ENCODE measurements at regions not wholly inside any gene's neighbourhood (a gene's known extent, or its start where the extent isn't known, plus 50 kb on each side); places are given as distances from the start of the nearest gene placed in this dataset.

DNA sequence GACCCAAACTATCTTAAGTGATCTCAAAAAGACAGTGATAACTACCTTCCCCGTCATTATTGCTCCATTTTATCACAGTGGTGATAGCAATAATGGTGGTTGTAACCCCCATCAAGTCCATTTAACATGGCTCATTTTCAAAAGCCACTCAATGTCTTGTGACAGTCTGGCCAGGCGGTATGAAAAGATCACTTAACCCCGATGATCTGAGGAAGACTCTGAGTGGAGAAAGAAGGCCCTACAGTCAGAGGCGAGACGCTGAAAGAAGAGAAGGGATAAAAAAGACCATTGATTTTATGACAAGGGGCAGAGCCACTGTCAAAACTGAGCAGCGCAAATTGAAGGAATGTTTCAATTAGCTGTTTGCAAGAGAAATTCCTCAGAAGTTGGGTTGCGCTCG is 417.2 kb upstream of the PBX1 start:
- no peak overlapping the region for H3K4me3 ChIP-seq
- H3K27ac ChIP-seq, result no peak overlapping the region
- no peaks in the 10 kb centered on the region for H3K4me1 ChIP-seq
- H3K9me3 ChIP-seq, result no peaks in the 10 kb centered on the region
- no peaks in the 10 kb centered on the region for H3K27me3 ChIP-seq
- no peak for DNase-seq (ENCODE audit: low spot score in 2 of 2)
- intact Hi-C loops (cut with DNase I; ENCODE audit: low total_unique reads), result no loop called here
- H3K36me3 ChIP-seq, result no peaks in the 10 kb centered on the region
- TF ChIP-seq, protein P1, sequence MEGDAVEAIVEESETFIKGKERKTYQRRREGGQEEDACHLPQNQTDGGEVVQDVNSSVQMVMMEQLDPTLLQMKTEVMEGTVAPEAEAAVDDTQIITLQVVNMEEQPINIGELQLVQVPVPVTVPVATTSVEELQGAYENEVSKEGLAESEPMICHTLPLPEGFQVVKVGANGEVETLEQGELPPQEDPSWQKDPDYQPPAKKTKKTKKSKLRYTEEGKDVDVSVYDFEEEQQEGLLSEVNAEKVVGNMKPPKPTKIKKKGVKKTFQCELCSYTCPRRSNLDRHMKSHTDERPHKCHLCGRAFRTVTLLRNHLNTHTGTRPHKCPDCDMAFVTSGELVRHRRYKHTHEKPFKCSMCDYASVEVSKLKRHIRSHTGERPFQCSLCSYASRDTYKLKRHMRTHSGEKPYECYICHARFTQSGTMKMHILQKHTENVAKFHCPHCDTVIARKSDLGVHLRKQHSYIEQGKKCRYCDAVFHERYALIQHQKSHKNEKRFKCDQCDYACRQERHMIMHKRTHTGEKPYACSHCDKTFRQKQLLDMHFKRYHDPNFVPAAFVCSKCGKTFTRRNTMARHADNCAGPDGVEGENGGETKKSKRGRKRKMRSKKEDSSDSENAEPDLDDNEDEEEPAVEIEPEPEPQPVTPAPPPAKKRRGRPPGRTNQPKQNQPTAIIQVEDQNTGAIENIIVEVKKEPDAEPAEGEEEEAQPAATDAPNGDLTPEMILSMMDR (IDR thresholded peaks at IDR 0.05), result no peak
- no peak for TF ChIP-seq POLR2A (IDR thresholded peaks at IDR 0.05)
- TF ChIP-seq POLR2AphosphoS5 (IDR thresholded peaks at IDR 0.05), result no peak

DNA sequence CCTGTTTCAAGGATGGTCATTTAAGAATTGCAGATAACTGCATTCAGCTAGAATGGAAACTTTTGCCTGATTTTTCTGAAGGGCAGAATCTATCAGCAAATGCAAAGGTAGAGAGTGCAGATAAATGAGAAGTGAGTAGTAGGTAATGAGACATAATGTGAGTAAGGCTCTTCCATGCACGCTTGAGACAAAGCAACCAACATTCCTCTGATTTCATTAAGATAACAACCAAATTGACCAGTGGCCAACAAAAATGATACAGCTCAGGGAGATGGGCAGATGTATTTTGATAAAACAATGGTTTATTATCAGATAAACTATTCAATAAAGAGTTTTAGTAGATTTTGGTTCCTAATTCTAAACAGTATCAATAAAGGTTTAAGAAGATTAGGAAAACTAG is 404.4 kb upstream of the PBX1 start:
- no peaks in the 10 kb centered on the region for H3K27me3 ChIP-seq
- no peak overlapping the region for H3K27ac ChIP-seq
- TF ChIP-seq, protein P1 (IDR thresholded peaks at IDR 0.05), result no peak
- TF ChIP-seq POLR2A (IDR thresholded peaks at IDR 0.05) (no peak), POLR2AphosphoS5 (IDR thresholded peaks at IDR 0.05) (no peak)
- no peak overlapping the region for H3K4me3 ChIP-seq
- H3K36me3 ChIP-seq, result no peaks in the 10 kb centered on the region
- intact Hi-C loops (cut with DNase I; ENCODE audit: low total_unique reads), result no loop called here
- no peak for DNase-seq (ENCODE audit: low spot score in 2 of 2)
- H3K9me3 ChIP-seq, result peaks cover 0 to 8% of the 10 kb centered on the region in 2 donors
- H3K4me1 ChIP-seq, result no peaks in the 10 kb centered on the region

DNA sequence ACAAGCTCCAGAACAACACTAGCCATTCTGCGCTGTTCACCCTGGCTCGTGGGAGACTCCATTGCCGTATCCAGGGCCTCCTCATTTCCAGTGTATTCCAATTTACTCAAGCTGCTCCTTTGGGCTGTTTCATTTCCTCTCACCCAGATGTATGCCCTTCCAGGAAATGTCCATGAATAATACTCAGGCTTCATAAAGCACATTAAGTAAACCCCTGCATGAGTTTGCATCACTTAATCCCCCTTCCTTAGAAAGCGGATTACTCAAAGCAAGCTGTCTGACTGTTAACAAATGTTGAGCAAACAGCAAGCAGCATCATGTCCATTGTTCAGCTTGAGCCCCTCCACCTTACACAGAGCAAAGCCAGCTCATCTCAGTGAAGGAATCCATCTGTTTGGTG is 403.6 kb upstream of the PBX1 start:
- no peaks in the 10 kb centered on the region for H3K27me3 ChIP-seq
- H3K36me3 ChIP-seq, result no peaks in the 10 kb centered on the region
- no peak overlapping the region for H3K4me3 ChIP-seq
- no peak for TF ChIP-seq POLR2A (IDR thresholded peaks at IDR 0.05)
- TF ChIP-seq, protein P1 (IDR thresholded peaks at IDR 0.05), result no peak
- TF ChIP-seq POLR2AphosphoS5 (IDR thresholded peaks at IDR 0.05), result no peak
- intact Hi-C loops (cut with DNase I; ENCODE audit: low total_unique reads), result no loop called here
- H3K4me1 ChIP-seq, result no peaks in the 10 kb centered on the region
- H3K27ac ChIP-seq, result no peak overlapping the region
- DNase-seq (ENCODE audit: low spot score in 2 of 2), result no peak
- H3K9me3 ChIP-seq, result peaks cover 0 to 8% of the 10 kb centered on the region in 2 donors

DNA sequence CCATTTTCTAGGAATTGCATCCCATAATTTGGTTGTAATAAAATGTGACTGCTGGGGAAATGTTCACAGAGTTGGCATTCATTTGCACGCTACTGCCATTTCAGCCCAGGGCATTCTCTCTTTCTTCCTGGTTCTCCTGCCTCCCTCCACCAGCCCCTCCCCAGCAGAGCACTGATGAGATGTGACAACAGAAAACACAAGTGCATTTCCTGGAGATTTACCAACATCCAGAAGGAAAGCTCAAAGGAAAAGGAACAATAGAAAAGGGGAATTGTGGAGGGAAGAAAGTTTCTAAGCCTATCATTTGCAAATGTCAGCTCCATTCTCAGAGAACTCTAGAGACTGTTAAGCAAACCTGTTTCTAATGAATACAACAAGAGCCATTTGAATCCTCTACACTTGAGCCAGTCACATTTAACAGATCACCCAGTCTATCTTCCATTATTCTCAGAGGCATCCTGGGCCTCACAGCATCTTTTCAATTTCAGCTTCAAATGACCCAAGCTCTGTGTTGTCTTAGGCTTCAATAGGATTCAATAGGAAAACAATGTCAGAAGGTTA is 395.6 kb upstream of the PBX1 start:
- no peak overlapping the region for H3K27ac ChIP-seq

DNA sequence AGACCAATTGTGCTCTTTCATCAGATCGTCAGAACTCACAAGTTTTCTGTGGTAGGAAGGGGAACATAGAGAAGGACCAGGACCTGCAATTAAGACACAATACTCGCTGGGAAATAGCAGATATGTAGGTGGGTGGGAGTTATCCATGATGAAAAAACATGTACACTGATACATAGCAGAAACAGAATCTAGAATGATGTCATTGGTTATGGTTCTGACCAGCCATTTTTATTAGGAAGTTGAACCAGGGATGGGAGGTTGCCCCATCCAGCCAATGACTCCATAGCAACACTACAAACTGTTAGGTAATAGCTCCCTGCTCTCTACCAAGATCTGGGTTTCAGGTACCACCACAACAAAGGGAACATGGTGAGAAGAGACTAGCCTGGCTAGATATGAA is 393.5 kb upstream of the PBX1 start:
- no peaks in the 10 kb centered on the region for H3K36me3 ChIP-seq
- H3K4me3 ChIP-seq, result no peak overlapping the region
- no peaks in the 10 kb centered on the region for H3K4me1 ChIP-seq
- no peaks in the 10 kb centered on the region for H3K27me3 ChIP-seq
- intact Hi-C loops (cut with DNase I; ENCODE audit: low total_unique reads), result no loop called here
- TF ChIP-seq, protein P1 (IDR thresholded peaks at IDR 0.05), result no peak
- H3K9me3 ChIP-seq, result no peaks in the 10 kb centered on the region
- H3K27ac ChIP-seq, result no peak overlapping the region
- no peak for DNase-seq (ENCODE audit: low spot score in 2 of 2)

More for the DNA sequence above, 395.6 kb upstream of the PBX1 start:
- no peaks in the 10 kb centered on the region for H3K27me3 ChIP-seq
- TF ChIP-seq, protein P1 (IDR thresholded peaks at IDR 0.05), result no peak
- TF ChIP-seq POLR2A (IDR thresholded peaks at IDR 0.05) (no peak), POLR2AphosphoS5 (IDR thresholded peaks at IDR 0.05) (no peak)
- H3K4me3 ChIP-seq, result no peak overlapping the region
- H3K9me3 ChIP-seq, result peaks cover 0 to 8% of the 10 kb centered on the region in 2 donors
- no peaks in the 10 kb centered on the region for H3K36me3 ChIP-seq
- intact Hi-C loops (cut with DNase I; ENCODE audit: low total_unique reads), result no loop called here
- H3K4me1 ChIP-seq, result no peaks in the 10 kb centered on the region
- no peak for DNase-seq (ENCODE audit: low spot score in 2 of 2)
